ENCODE measurements at regions not wholly inside any gene's neighbourhood (a gene's known extent, or its start where the extent isn't known, plus 50 kb on each side); places are given as distances from the start of the nearest gene placed in this dataset.

GRCh38 chr13:106275446-106276032 lies 259.9 kb downstream of the EFNB2 start:
- H3K27me3 ChIP-seq, result no peaks in the 10 kb centered on the region
- no peak for TF ChIP-seq CTCF (IDR thresholded peaks at IDR 0.05)
- H3K36me3 ChIP-seq, result no peaks in the 10 kb centered on the region
- DNase-seq (ENCODE audit: low spot score), result no peak
- H3K4me1 ChIP-seq, result no peaks in the 10 kb centered on the region
- H3K4me3 ChIP-seq, result no peak overlapping the region
- H3K9me3 ChIP-seq, result no peaks in the 10 kb centered on the region
- no peak overlapping the region for H3K27ac ChIP-seq

- H3K4me1 ChIP-seq, result no peaks in the 10 kb centered on the region
- no peaks in the 10 kb centered on the region for H3K27me3 ChIP-seq
- H3K9me3 ChIP-seq, result no peaks in the 10 kb centered on the region
- no peak for DNase-seq (ENCODE audit: low spot score)
- TF ChIP-seq CTCF (IDR thresholded peaks at IDR 0.05), result no peak
- no peak overlapping the region for H3K4me3 ChIP-seq
- H3K27ac ChIP-seq, result no peak overlapping the region
- no peaks in the 10 kb centered on the region for H3K36me3 ChIP-seq
These were observed 260.8 kb downstream of the EFNB2 start for GRCh38 chr13:106274551-106275203.

GRCh38 chr13:106263801-106264200 lies 271.7 kb downstream of the EFNB2 start:
- Histone ChIP-seq H3K4me3 (no peak overlapping the region), H3K36me3 (no peaks in the 10 kb centered on the region), H3K4me1 (no peaks in the 10 kb centered on the region), H3K27ac (no peak overlapping the region), H3K27me3 (no peaks in the 10 kb centered on the region), H3K9me3 (peaks cover 0 to 18% of the 10 kb centered on the region in 2 donors)
- TF ChIP-seq CTCF (IDR thresholded peaks at IDR 0.05), result no peak
- DNase-seq (ENCODE audit: low spot score), result no peak

- H3K27ac ChIP-seq, result no peak overlapping the region
- no peaks in the 10 kb centered on the region for H3K4me1 ChIP-seq
- TF ChIP-seq CTCF (IDR thresholded peaks at IDR 0.05), result no peak
- H3K36me3 ChIP-seq, result no peaks in the 10 kb centered on the region
- DNase-seq (ENCODE audit: low spot score), result no peak
- peaks cover 0 to 20% of the 10 kb centered on the region in 2 donors for H3K9me3 ChIP-seq
- H3K4me3 ChIP-seq, result no peak overlapping the region
- no peaks in the 10 kb centered on the region for H3K27me3 ChIP-seq
These were observed 272.6 kb downstream of the EFNB2 start for GRCh38 chr13:106262886-106263285.

GRCh38 chr13:106261450-106261849 lies 274.0 kb downstream of the EFNB2 start:
- DNase-seq (ENCODE audit: low spot score), result no peak
- TF ChIP-seq CTCF (IDR thresholded peaks at IDR 0.05), result no peak
- H3K9me3 ChIP-seq, result peaks cover 0 to 20% of the 10 kb centered on the region in 2 donors
- H3K4me1 ChIP-seq, result no peaks in the 10 kb centered on the region
- no peaks in the 10 kb centered on the region for H3K27me3 ChIP-seq
- no peaks in the 10 kb centered on the region for H3K36me3 ChIP-seq
- no peak overlapping the region for H3K4me3 ChIP-seq
- H3K27ac ChIP-seq, result no peak overlapping the region

GRCh38 chr13:106260352-106260751 lies 275.1 kb downstream of the EFNB2 start:
- no peaks in the 10 kb centered on the region for H3K27me3 ChIP-seq
- no peak overlapping the region for H3K27ac ChIP-seq
- H3K4me1 ChIP-seq, result no peaks in the 10 kb centered on the region
- no peak for DNase-seq (ENCODE audit: low spot score)
- no peaks in the 10 kb centered on the region for H3K36me3 ChIP-seq
- H3K9me3 ChIP-seq, result peaks cover 0 to 20% of the 10 kb centered on the region in 2 donors
- H3K4me3 ChIP-seq, result no peak overlapping the region
- TF ChIP-seq CTCF (IDR thresholded peaks at IDR 0.05), result no peak

Measured in right atrium auricular region (tissue), 2 donors.